ENCODE measurements at regions not wholly inside any gene's neighbourhood (a gene's known extent, or its start where the extent isn't known, plus 50 kb on each side); places are given as distances from the start of the nearest gene placed in this dataset.

- TF ChIP-seq CTCF (IDR thresholded peaks at IDR 0.05) (no peak), POLR2A (IDR thresholded peaks at IDR 0.05) (no peak)
These were observed 247.6 kb downstream of the ALDH8A1 start for GRCh38 chr6:134702279-134702678.
